ENCODE measurements at regions not wholly inside any gene's neighbourhood (a gene's known extent, or its start where the extent isn't known, plus 50 kb on each side); places are given as distances from the start of the nearest gene placed in this dataset.
"Not testable (repeated sequence)": the region's sequence is repeated elsewhere in the genome, so short reads cannot be mapped to it uniquely, and the experiment has no call there.

DNA sequence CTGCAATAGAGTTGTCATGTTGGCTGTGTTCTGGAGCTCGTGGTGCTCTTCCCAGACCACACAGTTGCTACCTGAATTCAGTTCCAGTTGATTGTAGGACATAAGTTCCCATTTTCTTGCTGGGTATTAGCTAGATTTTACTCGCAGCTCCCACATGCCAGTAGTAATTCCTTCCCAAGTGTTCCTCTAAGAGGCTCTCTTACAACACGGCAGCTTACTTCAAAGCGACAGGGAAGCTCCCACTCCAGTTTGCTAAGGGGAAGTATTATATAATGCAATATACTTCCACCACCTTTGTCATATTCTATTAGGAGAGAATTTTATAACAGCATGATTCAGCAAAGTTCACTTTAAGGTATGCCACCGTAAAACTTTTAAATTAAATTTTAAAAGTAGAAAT lies 623.0 kb downstream of the SLCO4C1 start:
- in situ Hi-C loops (cut with MboI; ENCODE audit: low sequenced_read_pairs), result no loop called here
- H3K4me3 ChIP-seq, result no peak overlapping the region
- no peaks in the 10 kb centered on the region for H3K9me3 ChIP-seq
- H3K4me1 ChIP-seq, result no peaks in the 10 kb centered on the region
- H3K36me3 ChIP-seq (replicated peaks), result no peaks in the 10 kb centered on the region
- DNase-seq (ENCODE audit: low spot score in 2 of 2), result no peak
- H3K27me3 ChIP-seq (ENCODE audit: low read depth), result peaks cover 10% of the 10 kb centered on the region

DNA sequence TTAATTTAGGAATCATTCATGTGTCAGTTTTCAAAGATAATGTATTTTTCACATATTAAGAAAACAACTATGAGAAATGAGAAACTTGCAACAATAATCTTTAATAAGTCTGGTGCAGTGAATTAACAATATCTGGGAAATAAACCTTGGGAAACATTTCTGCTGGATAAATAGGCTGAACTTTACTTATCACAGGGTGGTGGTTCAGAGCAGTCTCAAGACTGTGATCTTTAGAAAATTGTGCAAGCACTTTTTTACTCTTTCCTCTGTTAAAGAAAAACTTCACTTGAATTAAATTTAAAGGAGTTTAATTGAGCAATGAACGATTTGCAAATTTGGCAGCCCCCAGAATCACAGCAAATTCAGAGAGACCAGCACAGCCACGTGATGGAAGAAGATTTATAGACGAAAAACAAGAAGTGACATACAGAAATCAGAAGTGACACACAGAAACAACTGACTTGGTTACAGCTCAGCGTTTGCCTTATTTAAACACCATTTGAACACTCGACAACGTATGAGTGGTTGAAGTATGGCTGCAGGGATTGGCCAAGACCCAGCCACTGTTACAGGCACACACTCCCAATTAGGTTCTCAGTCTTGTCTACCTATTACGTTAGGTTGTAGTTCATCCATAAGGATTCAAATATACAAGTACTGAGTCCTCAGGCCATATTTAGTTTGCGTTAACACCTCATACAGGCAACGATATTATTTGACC lies 631.9 kb downstream of the SLCO4C1 start:
- in situ Hi-C loops (cut with MboI; ENCODE audit: low sequenced_read_pairs), result no loop called here

DNA sequence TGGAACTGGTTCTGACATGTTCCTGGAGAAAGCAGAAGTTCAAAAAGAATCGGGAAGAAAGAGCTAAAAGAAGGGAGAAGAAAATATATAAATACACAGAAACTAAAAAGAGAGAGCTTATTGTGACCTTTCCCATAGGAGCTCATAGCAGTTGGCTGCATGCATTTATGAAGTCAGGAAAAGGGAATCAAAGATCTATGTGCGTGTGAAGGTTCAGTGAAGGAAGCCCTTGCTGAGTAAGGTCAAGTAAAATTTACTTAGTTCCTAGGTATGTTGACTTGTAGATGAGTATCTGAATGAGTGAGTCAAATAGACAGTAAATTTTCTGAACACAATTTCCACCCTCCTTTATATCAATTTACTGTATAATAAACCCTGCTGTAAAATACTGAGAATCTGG lies 632.5 kb downstream of the SLCO4C1 start:
- in situ Hi-C loops (cut with MboI; ENCODE audit: low sequenced_read_pairs), result no loop called here
- DNase-seq (ENCODE audit: low spot score in 2 of 2), result no peak
- Histone ChIP-seq H3K36me3 (replicated peaks) (no peaks in the 10 kb centered on the region), H3K4me1 (no peaks in the 10 kb centered on the region), H3K27me3 (ENCODE audit: low read depth) (no peaks in the 10 kb centered on the region; the same call in 1 of the 2 replicates), H3K4me3 (no peak overlapping the region), H3K9me3 (no peaks in the 10 kb centered on the region)

More for the DNA sequence above, 631.9 kb downstream of the SLCO4C1 start:
- Histone ChIP-seq H3K9me3 (no peaks in the 10 kb centered on the region), H3K4me3 (no peak overlapping the region), H3K36me3 (replicated peaks) (no peaks in the 10 kb centered on the region), H3K4me1 (no peaks in the 10 kb centered on the region), H3K27me3 (ENCODE audit: low read depth) (no peaks in the 10 kb centered on the region; the same call in 1 of the 2 replicates)
- DNase-seq (ENCODE audit: low spot score in 2 of 2), result no peak

DNA sequence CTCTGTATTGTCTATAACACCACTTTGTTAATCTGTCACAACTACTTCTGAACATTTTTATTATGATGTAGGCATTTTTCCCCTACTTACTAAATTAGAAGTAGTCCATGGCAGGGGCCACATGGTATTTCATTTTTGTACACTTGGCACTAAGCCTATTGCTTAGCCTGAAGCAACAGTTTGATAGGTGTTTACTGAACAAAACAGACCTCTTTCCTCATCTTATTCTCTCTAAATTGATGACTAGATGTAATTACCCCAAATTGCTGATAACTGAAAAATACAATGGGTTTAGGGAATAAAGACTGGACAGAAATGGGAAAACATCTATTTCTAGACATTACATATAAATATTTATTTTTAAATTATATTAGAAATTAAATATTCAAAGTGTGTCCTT lies 633.8 kb downstream of the SLCO4C1 start:
- no peak for DNase-seq (ENCODE audit: low spot score in 2 of 2)
- in situ Hi-C loops (cut with MboI; ENCODE audit: low sequenced_read_pairs), result no loop called here
- no peaks in the 10 kb centered on the region for H3K9me3 ChIP-seq
- H3K27me3 ChIP-seq (ENCODE audit: low read depth), result no peaks in the 10 kb centered on the region; the same call in 1 of the 2 replicates
- no peaks in the 10 kb centered on the region for H3K4me1 ChIP-seq
- H3K36me3 ChIP-seq (replicated peaks), result no peaks in the 10 kb centered on the region
- no peak overlapping the region for H3K4me3 ChIP-seq

DNA sequence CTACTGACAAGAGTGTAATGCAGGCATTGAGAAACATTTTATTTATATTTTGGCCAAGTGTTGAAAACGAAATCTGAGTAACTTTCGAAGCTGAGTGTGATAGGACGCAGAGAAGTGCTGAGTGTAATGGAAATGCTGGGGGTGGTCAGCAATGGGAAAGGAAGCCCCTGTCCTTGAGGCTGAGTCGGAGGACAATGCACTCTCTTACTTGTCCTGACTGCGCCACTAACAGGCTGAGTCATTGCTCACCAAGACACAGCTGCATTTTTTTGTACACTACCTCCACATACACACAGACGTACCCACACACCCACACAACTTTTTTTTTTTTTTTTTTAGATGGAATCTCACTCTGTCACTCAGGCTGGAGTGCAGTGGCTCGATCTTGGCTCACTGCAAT lies 637.7 kb downstream of the SLCO4C1 start:
- Histone ChIP-seq H3K4me3 (no peak overlapping the region), H3K36me3 (replicated peaks) (no peaks in the 10 kb centered on the region), H3K4me1 (no peaks in the 10 kb centered on the region), H3K27me3 (ENCODE audit: low read depth) (peaks cover 10% of the 10 kb centered on the region), H3K9me3 (no peaks in the 10 kb centered on the region)
- DNase-seq (ENCODE audit: low spot score in 2 of 2), result no peak
- in situ Hi-C loops (cut with MboI; ENCODE audit: low sequenced_read_pairs), result no loop called here

DNA sequence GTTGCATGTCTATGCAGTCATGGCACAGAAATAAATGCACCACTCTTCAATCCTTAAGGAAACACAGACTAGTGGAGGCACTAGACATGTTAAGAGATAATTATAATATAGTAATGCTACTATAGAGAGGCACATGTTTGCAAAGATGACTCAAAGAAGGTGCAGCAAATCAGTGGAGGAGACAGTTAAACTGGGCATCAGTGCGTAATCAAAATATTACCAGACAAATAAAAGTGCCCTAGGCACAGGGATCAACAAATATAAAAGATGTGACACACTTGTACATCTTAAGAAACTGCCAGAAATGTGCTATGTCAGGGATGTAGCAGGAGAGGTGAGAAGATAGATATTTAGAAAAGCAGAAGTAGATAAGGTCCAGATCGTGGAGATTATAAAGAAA lies 642.1 kb downstream of the SLCO4C1 start:
- Histone ChIP-seq H3K27me3 (ENCODE audit: low read depth) (peaks cover 12% of the 10 kb centered on the region), H3K36me3 (replicated peaks) (no peaks in the 10 kb centered on the region), H3K9me3 (no peaks in the 10 kb centered on the region), H3K4me3 (no peak overlapping the region), H3K4me1 (no peaks in the 10 kb centered on the region)
- no peak for DNase-seq (ENCODE audit: low spot score in 2 of 2)
- in situ Hi-C loops (cut with MboI; ENCODE audit: low sequenced_read_pairs), result no loop called here

DNA sequence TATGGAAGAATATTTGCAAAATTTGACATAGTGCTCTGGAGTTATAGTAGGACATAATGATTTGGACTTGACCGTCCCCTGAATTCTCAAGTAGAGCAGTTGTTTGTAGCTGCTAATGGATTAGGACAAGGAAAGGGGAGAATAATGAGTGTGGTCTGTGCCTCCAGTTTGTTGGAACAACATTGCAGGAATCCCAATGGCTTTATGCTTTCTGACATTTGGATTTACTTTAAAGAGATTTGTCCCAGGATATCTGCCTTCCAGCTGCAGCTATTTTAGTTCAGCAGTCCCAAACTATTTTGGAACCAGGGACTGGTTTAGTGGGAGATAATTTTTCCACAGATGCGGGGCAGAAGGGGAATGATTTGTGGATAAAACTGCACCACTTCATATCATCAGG lies 648.2 kb downstream of the SLCO4C1 start:
- in situ Hi-C loops (cut with MboI; ENCODE audit: low sequenced_read_pairs), result no loop called here
- Histone ChIP-seq H3K4me3 (no peak overlapping the region), H3K9me3 (no peaks in the 10 kb centered on the region), H3K27me3 (ENCODE audit: low read depth) (peaks cover 15% of the 10 kb centered on the region), H3K36me3 (replicated peaks) (no peaks in the 10 kb centered on the region), H3K4me1 (no peaks in the 10 kb centered on the region)
- DNase-seq (ENCODE audit: low spot score in 2 of 2), result no peak

DNA sequence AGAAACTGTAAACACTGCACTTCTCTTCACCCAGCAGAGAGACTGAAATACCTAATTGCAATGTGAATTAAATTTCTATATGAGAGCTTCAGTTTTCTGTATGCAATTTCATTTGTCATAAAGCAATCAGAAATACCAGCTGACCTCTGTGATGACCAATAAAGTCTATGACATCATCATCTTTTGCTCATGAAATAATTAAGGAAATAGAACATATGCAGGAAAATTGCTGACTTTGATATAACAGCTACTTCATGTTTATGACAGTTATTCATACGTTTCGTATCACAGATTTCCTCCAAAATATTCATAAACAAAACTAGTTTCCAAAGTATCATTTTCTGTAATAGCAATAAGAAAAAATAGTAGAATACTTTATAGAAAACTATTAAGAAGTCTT lies 652.3 kb downstream of the SLCO4C1 start:
- Histone ChIP-seq H3K27me3 (ENCODE audit: low read depth) (peaks cover 13% of the 10 kb centered on the region), H3K9me3 (no peaks in the 10 kb centered on the region), H3K4me3 (no peak overlapping the region), H3K4me1 (no peaks in the 10 kb centered on the region), H3K36me3 (replicated peaks) (no peaks in the 10 kb centered on the region)
- no peak for DNase-seq (ENCODE audit: low spot score in 2 of 2)
- in situ Hi-C loops (cut with MboI; ENCODE audit: low sequenced_read_pairs), result no loop called here

DNA sequence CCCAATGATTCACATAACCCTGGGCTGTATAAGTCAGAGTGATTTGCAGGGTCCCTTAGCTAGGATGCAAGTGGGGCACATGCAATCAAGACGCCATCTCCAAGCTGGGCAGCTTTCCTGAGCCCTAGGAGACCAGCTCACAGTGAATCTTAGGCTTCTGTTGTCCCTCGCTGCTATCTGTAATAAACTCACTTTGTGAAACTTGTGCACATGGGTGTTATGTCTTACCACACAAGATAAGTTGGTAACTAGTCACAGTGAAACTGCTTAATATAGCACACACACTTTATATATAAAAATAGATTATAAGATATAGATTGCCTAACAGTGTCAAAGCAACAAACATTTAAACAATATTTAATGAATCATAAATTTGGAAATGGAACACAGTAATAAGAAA lies 658.5 kb downstream of the SLCO4C1 start:
- H3K4me3 ChIP-seq, result no peak overlapping the region
- in situ Hi-C loops (cut with MboI; ENCODE audit: low sequenced_read_pairs), result no loop called here
- no peak for DNase-seq (ENCODE audit: low spot score in 2 of 2)
- H3K27me3 ChIP-seq (ENCODE audit: low read depth), result no peaks in the 10 kb centered on the region
- no peaks in the 10 kb centered on the region for H3K4me1 ChIP-seq
- H3K36me3 ChIP-seq (replicated peaks), result no peaks in the 10 kb centered on the region
- no peaks in the 10 kb centered on the region for H3K9me3 ChIP-seq

DNA sequence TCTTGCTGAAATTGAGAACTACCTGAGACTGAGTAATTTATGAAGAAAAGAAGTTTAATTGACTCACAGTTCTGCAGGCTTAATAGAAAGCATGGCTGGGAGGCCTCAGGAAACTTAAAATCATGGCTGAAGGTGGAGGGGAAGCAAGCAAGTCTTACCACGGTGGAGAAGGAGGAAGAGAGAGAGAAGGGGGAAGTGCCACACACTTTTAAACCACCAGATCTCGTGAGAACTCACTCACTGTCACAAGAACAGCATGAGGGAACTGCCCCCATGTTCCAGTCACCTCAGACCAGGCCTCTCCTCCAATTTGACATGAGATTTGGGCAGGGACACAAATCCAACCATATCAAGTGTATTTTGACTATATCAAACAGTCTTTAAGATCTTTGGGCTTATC lies 668.3 kb downstream of the SLCO4C1 start:
- DNase-seq (ENCODE audit: low spot score in 2 of 2); H3K4me3 ChIP-seq; H3K27me3 ChIP-seq (ENCODE audit: low read depth); H3K36me3 ChIP-seq (replicated peaks); H3K4me1 ChIP-seq; H3K9me3 ChIP-seq; in situ Hi-C loops (cut with MboI; ENCODE audit: low sequenced_read_pairs): not testable (repeated sequence)

DNA sequence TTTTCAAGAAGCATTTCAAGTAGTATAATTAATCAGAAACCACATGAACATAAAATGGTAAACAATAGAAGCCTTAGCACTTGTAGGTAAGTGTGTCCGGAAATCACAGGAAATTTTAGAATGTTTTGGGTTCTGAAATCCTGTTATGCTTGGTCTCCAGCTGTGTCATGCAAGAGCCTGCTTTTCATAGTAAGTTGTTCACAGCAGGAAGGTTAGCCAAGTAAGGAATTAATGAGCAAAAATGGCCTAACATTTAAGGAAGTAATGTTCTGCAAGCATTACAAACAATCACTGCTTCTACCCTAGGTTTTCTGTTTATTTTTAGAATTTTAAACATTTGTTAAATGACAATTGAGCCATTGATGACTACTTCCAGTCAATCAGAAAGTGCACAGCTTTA lies 669.5 kb downstream of the SLCO4C1 start:
- H3K4me3 ChIP-seq, result no peak overlapping the region
- peaks cover 3% of the 10 kb centered on the region; the same call in 1 of the 2 replicates for H3K4me1 ChIP-seq
- DNase-seq (ENCODE audit: low spot score in 2 of 2), result no peak
- H3K36me3 ChIP-seq (replicated peaks), result no peaks in the 10 kb centered on the region
- in situ Hi-C loops (cut with MboI; ENCODE audit: low sequenced_read_pairs), result no loop called here
- peaks cover 2% of the 10 kb centered on the region; the same call in 1 of the 2 replicates for H3K27me3 ChIP-seq (ENCODE audit: low read depth)
- H3K9me3 ChIP-seq, result no peaks in the 10 kb centered on the region

DNA sequence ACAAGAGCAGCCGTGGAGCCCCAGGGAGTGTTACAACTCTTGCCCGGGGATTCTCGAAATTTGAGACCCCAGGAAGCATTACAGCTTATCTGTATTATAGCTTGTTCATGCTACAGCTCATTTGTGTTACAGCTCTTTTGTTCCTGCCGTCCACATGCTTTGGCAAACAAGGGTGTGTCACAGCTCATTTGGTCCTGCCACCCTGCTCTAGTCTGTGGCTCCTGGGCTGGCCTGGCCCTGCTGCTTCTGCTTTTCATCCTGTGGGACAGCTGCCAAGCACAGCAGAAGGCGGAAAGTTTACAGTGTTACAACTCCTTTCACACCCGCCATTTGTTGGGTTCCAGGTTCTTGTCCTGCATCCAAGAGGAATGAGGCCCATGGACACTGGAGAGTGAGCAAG lies 685.0 kb downstream of the SLCO4C1 start:
- DNase-seq (ENCODE audit: low spot score in 2 of 2), result no peak
- in situ Hi-C loops (cut with MboI; ENCODE audit: low sequenced_read_pairs), result no loop called here
- H3K27me3 ChIP-seq (ENCODE audit: low read depth), result no peaks in the 10 kb centered on the region
- no peaks in the 10 kb centered on the region for H3K4me1 ChIP-seq
- H3K36me3 ChIP-seq (replicated peaks), result no peaks in the 10 kb centered on the region
- H3K4me3 ChIP-seq, result no peak overlapping the region
- H3K9me3 ChIP-seq, result no peaks in the 10 kb centered on the region

DNA sequence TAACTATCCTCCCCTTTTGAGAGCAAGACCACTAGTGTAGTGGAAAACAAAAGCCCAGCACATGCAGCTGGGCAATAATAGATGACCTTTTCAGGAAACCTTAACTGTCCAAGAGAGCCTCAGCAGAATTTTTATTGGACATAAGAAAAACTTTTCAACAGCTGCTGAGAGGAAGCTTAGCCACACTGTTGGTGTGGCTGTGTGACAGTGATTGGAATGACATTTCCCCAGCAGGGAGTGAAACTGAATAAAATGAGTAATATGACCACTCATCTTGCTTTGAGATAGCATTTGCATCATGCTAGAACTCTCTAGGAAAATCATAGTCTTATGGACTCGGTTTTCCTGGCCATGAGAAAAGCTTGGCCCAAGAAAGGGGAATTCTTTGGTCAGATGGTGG lies 687.8 kb downstream of the SLCO4C1 start:
- no peak for DNase-seq (ENCODE audit: low spot score in 2 of 2)
- in situ Hi-C loops (cut with MboI; ENCODE audit: low sequenced_read_pairs), result no loop called here
- Histone ChIP-seq H3K4me1 (no peaks in the 10 kb centered on the region), H3K9me3 (no peaks in the 10 kb centered on the region), H3K27me3 (ENCODE audit: low read depth) (no peaks in the 10 kb centered on the region), H3K4me3 (no peak overlapping the region), H3K36me3 (replicated peaks) (no peaks in the 10 kb centered on the region)

DNA sequence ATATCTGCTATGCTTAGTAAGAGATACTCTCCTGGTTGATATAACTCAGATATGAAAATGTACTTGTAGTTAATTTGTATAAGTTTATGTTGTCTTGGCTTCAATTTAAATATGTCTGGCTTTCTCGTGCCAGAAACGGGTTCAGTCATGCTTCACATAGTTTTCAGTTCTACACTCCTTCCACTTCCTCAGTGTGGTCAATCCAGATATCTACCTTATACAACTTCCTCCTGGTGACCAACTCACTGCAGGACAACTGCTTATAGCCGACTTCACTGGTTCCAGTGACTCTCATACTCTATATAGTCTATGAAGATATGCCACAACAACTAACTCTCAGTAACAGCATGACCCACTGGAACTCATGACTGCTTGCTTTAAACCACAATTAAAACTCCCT lies 690.4 kb downstream of the SLCO4C1 start:
- Histone ChIP-seq H3K4me3 (no peak overlapping the region), H3K36me3 (replicated peaks) (no peaks in the 10 kb centered on the region), H3K27me3 (ENCODE audit: low read depth) (no peaks in the 10 kb centered on the region), H3K4me1 (no peaks in the 10 kb centered on the region), H3K9me3 (no peaks in the 10 kb centered on the region)
- no peak for DNase-seq (ENCODE audit: low spot score in 2 of 2)
- in situ Hi-C loops (cut with MboI; ENCODE audit: low sequenced_read_pairs), result no loop called here

DNA sequence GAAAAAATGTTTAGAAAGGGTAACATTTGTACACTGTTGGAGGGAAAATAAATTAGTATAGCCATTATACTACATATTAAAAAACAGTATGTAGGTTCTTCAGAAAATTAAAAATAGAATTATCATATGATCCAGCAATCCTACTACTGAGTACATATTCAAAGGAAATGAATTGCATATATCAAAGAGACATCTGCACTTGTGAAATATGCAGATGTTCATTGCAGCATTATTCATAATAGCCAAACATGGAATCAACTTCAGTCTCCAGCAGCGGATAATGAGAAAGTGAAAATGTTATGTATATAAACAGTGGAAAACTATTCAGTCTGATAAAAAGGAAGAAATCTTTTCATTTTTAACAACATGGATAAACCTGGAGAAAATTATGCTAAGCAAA lies 695.5 kb downstream of the SLCO4C1 start:
- DNase-seq (ENCODE audit: low spot score in 2 of 2), result no peak
- no peaks in the 10 kb centered on the region for H3K4me1 ChIP-seq
- no peaks in the 10 kb centered on the region for H3K27me3 ChIP-seq (ENCODE audit: low read depth)
- no peaks in the 10 kb centered on the region for H3K36me3 ChIP-seq (replicated peaks)
- H3K4me3 ChIP-seq, result no peak overlapping the region
- in situ Hi-C loops (cut with MboI; ENCODE audit: low sequenced_read_pairs), result no loop called here
- no peaks in the 10 kb centered on the region for H3K9me3 ChIP-seq
